GM12875 (cell line): ENCODE measurements at regions not wholly inside any gene's neighbourhood (a gene's known extent, or its start where the extent isn't known, plus 50 kb on each side); places are given as distances from the start of the nearest gene placed in this dataset.

Experiments used
- H3K4me3 ChIP-seq: one replicate; pipeline ENCODE4 v1.5.1; 2011; ENCODE audit warnings: low read depth, low read length, control low read depth
- CTCF ChIP-seq: IDR thresholded peaks from 2 replicates; pipeline ENCODE4 v1.5.1; 2011; ENCODE audit warnings: low read depth, mild to moderate bottlenecking, control low read depth, inconsistent platforms, low read length, moderate library complexity, borderline replicate concordance; ENCODE audit not compliant: insufficient read depth

GRCh38 chr1:199335496-199335895, 692.0 kb upstream of the NR5A2 start:
- H3K4me3 ChIP-seq: no peak overlapping the region
- TF ChIP-seq CTCF: no peak

- no peak for TF ChIP-seq CTCF
- no peak overlapping the region for H3K4me3 ChIP-seq
Observed at GRCh38 chr1:199336745-199337640, 690.5 kb upstream of the NR5A2 start.

- no peak overlapping the region for H3K4me3 ChIP-seq
Observed at GRCh38 chr1:199338760-199339159, 688.8 kb upstream of the NR5A2 start.

GRCh38 chr1:199352351-199352750, 675.2 kb upstream of the NR5A2 start:
- no peak for TF ChIP-seq CTCF
- no peak overlapping the region for H3K4me3 ChIP-seq

More at GRCh38 chr1:199338760-199339159, 688.8 kb upstream of the NR5A2 start:
- no peak for TF ChIP-seq CTCF

- no peak for TF ChIP-seq CTCF
- H3K4me3 ChIP-seq: no peak overlapping the region
Observed at GRCh38 chr1:199353906-199354305, 673.6 kb upstream of the NR5A2 start.

GRCh38 chr1:199356561-199356960, 670.9 kb upstream of the NR5A2 start:
- no peak overlapping the region for H3K4me3 ChIP-seq
- TF ChIP-seq CTCF: no peak

GRCh38 chr1:199357599-199357998, 669.9 kb upstream of the NR5A2 start:
- TF ChIP-seq CTCF: no peak
- H3K4me3 ChIP-seq: no peak overlapping the region
